GM12864 (cell line): ENCODE measurements at regions not wholly inside any gene's neighbourhood (a gene's known extent, or its start where the extent isn't known, plus 50 kb on each side); places are given as distances from the start of the nearest gene placed in this dataset.

Experiments used
- DNase-seq: peaks from one replicate; pipeline ENCODE4 v3.0.0-alpha.2; 2011; ENCODE audit warnings: low read depth
- H3K4me3 ChIP-seq: 2 replicates; pipeline ENCODE4 v1.5.1; 2011; ENCODE audit warnings: mild to moderate bottlenecking, low read depth, low read length, control low read depth
- CTCF ChIP-seq: IDR thresholded peaks from 2 replicates; pipeline ENCODE4 v1.5.1; 2011; ENCODE audit warnings: low read depth, mild to moderate bottlenecking, moderate library complexity, low read length, control low read depth, inconsistent platforms; ENCODE audit errors: missing control alignments

- DNase-seq: no peak
- no peak overlapping the region for H3K4me3 ChIP-seq
- TF ChIP-seq CTCF: no peak
Measured at GRCh38 chr4:111215755-111216154, 592.9 kb upstream of the PITX2 start.

GRCh38 chr4:111216791-111217190 lies 593.9 kb upstream of the PITX2 start:
- H3K4me3 ChIP-seq: no peak overlapping the region
- no peak for TF ChIP-seq CTCF
- DNase-seq: no peak

DNA sequence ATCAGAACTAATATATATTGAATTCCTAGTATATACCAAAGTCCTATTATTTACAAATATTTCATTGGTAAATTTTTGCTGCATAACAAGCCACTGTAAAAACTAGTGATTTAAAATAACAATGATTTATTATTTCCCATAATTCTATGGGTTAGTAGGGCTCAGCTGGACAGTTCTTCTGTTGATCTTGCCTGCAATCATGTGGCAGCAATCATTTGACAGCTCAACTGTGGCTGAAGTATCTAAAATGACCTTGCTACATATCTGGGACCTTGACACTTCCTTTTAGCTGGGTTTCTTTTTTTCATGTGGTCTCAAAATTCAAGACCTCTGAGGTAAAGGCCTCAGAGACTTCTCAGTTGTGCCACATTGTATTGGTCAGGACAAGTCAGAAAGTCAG lies 598.5 kb upstream of the PITX2 start:
- TF ChIP-seq CTCF: no peak
- no peak overlapping the region for H3K4me3 ChIP-seq
- no peak for DNase-seq

DNA sequence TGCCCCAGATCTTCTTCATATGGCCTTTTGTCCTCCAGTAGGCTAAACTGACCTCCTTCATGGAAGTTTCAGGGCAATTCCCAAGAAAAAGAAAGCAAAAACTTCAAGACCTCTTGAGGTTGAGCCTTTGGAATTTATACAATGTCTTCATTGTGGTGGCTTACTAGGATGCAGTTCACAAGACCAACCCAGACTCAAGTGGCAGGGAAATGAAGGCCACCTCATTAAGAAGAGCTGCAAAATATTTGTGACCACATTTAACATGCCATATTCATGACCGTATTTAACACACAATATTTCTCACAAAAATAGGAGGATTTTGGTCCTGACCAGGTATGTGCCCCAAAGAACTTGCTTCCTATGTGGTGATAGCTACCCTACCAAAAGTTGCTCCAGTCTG lies 605.5 kb upstream of the PITX2 start:
- TF ChIP-seq CTCF: no peak
- DNase-seq: no peak
- H3K4me3 ChIP-seq: no peak overlapping the region

GRCh38 chr4:111228874-111229273 lies 606.0 kb upstream of the PITX2 start:
- DNase-seq: no peak

DNA sequence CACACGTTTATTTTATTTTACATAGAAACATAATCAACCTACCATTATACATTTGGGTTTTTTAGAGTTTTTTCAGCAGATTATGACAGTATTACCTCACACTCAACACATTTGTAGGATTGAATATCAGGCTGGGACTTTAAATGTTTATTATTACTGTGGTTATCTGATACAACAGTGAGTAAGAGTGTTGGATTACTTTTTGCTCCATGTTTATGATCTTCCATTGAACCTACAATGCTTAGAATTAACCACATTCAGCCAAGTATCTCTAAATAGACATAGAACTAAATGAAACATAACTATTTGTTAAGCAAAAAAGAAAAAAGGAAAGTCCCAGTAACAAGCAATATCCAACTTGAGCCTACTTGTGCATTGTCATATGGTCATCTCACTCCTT lies 607.4 kb upstream of the PITX2 start:
- TF ChIP-seq CTCF: no peak
- no peak for DNase-seq
- H3K4me3 ChIP-seq: no peak overlapping the region

More at GRCh38 chr4:111228874-111229273, 606.0 kb upstream of the PITX2 start:
- TF ChIP-seq CTCF: no peak
- H3K4me3 ChIP-seq: no peak overlapping the region

DNA sequence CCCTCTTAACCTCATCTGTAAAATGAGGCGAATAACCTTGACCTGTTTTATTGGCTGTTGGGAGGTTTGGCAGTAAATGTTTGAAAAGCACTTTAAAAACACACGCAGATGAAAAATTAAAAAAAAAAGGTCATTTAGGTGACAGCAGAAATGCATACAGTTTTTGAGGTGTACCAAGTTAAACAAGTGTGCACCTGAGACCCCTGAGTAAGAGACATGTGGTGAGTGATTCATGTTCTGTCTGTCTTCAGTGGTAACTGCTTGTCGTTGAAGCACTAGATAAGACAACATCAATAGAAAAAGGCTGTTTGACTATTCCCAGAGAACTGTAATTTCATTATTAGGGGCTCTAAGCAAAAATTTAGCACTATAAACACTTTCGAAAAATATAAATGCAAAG lies 608.4 kb upstream of the PITX2 start:
- no peak for DNase-seq
- H3K4me3 ChIP-seq: no peak overlapping the region
- TF ChIP-seq CTCF: no peak
